ENCODE measurements at regions not wholly inside any gene's neighbourhood (a gene's known extent, or its start where the extent isn't known, plus 50 kb on each side); places are given as distances from the start of the nearest gene placed in this dataset.

- Mint-ChIP-seq H3K4me3 (no peak overlapping the region), H3K27ac (ENCODE audit: unreplicated experiment) (no peak overlapping the region), H3K27me3 (ENCODE audit: low read depth) (peaks cover 90% of the 10 kb centered on the region), H3K36me3 (ENCODE audit: low read depth) (no peaks in the 10 kb centered on the region), H3K4me1 (no peaks in the 10 kb centered on the region), H3K9me3 (peaks cover 2% of the 10 kb centered on the region)
- no peak for DNase-seq (ENCODE audit: low read depth, low spot score)
- TF ChIP-seq CTCF (conservative IDR thresholded peaks at IDR 0.05) = no peak
Measured at GRCh38 chr16:8510160-8510559, 80.2 kb downstream of the TMEM114 start.

GRCh38 chr16:8505327-8505991 lies 84.9 kb downstream of the TMEM114 start:
- no peak overlapping the region for H3K27ac Mint-ChIP-seq (ENCODE audit: unreplicated experiment)
- no peak overlapping the region for H3K4me3 Mint-ChIP-seq
- no peaks in the 10 kb centered on the region for H3K36me3 Mint-ChIP-seq (ENCODE audit: low read depth)
- no peaks in the 10 kb centered on the region for H3K9me3 Mint-ChIP-seq
- peaks cover 89% of the 10 kb centered on the region for H3K27me3 Mint-ChIP-seq (ENCODE audit: low read depth)
- no peak for DNase-seq (ENCODE audit: low read depth, low spot score)
- TF ChIP-seq CTCF (conservative IDR thresholded peaks at IDR 0.05) = no peak
- no peaks in the 10 kb centered on the region for H3K4me1 Mint-ChIP-seq

- H3K27me3 Mint-ChIP-seq (ENCODE audit: low read depth) = peaks cover 82% of the 10 kb centered on the region
- DNase-seq (ENCODE audit: low read depth, low spot score) = no peak
- no peak overlapping the region for H3K4me3 Mint-ChIP-seq
- H3K4me1 Mint-ChIP-seq = no peaks in the 10 kb centered on the region
- H3K36me3 Mint-ChIP-seq (ENCODE audit: low read depth) = no peaks in the 10 kb centered on the region
- TF ChIP-seq CTCF (conservative IDR thresholded peaks at IDR 0.05) = no peak
- H3K9me3 Mint-ChIP-seq = no peaks in the 10 kb centered on the region
- no peak overlapping the region for H3K27ac Mint-ChIP-seq (ENCODE audit: unreplicated experiment)
Measured at GRCh38 chr16:8502446-8502845, 87.9 kb downstream of the TMEM114 start.

GRCh38 chr16:8500351-8500750 lies 90.0 kb downstream of the TMEM114 start:
- Mint-ChIP-seq H3K4me1 (no peaks in the 10 kb centered on the region), H3K36me3 (ENCODE audit: low read depth) (no peaks in the 10 kb centered on the region), H3K27me3 (ENCODE audit: low read depth) (peaks cover 73% of the 10 kb centered on the region), H3K27ac (ENCODE audit: unreplicated experiment) (peak overlapping the region; percentile 67), H3K9me3 (no peaks in the 10 kb centered on the region), H3K4me3 (no peak overlapping the region)
- no peak for DNase-seq (ENCODE audit: low read depth, low spot score)
- TF ChIP-seq CTCF (conservative IDR thresholded peaks at IDR 0.05) = no peak

GRCh38 chr16:8496364-8496763 lies 93.9 kb downstream of the TMEM114 start:
- DNase-seq (ENCODE audit: low read depth, low spot score) = no peak
- Mint-ChIP-seq H3K4me1 (no peaks in the 10 kb centered on the region), H3K9me3 (no peaks in the 10 kb centered on the region), H3K36me3 (ENCODE audit: low read depth) (no peaks in the 10 kb centered on the region), H3K27ac (ENCODE audit: unreplicated experiment) (no peak overlapping the region), H3K4me3 (no peak overlapping the region), H3K27me3 (ENCODE audit: low read depth) (peaks cover 77% of the 10 kb centered on the region)
- no peak for TF ChIP-seq CTCF (conservative IDR thresholded peaks at IDR 0.05)

Data from neural crest cell (in vitro differentiated cells).